Trophoblast cell (in vitro differentiated cells and primary cell): ENCODE measurements at regions not wholly inside any gene's neighbourhood (a gene's known extent, or its start where the extent isn't known, plus 50 kb on each side); places are given as distances from the start of the nearest gene placed in this dataset.
A peak's percentile ranks its signal among the peaks of the same experiment; 100 is the strongest.

Experiments used
- DNase-seq, 2 donors: peaks; one replicate each; pipeline ENCODE4 v3.0.0-alpha.2; 2016
- H2AFZ ChIP-seq: 2 replicates; pipeline ENCODE4 v1.6.1; 2013; ENCODE audit warnings: low read length, moderate library complexity, mild to moderate bottlenecking; ENCODE audit not compliant: insufficient read depth, poor library complexity
- H2AK5ac ChIP-seq: 2 replicates; pipeline ENCODE4 v1.6.1; 2013; ENCODE audit warnings: mild to moderate bottlenecking, low read length
- H2BK120ac ChIP-seq: 2 replicates; pipeline ENCODE4 v1.6.1; 2013; ENCODE audit warnings: low read length, mild to moderate bottlenecking, moderate library complexity; ENCODE audit not compliant: insufficient read depth, poor library complexity
- H2BK12ac ChIP-seq: 2 replicates; pipeline ENCODE4 v1.6.1; 2013; ENCODE audit warnings: mild to moderate bottlenecking, low read length, moderate library complexity
- H2BK5ac ChIP-seq: 2 replicates; pipeline ENCODE4 v1.6.1; 2013; ENCODE audit warnings: low read length, low read depth, moderate library complexity, mild to moderate bottlenecking; ENCODE audit not compliant: poor library complexity
- H3K14ac ChIP-seq: 2 replicates; pipeline ENCODE4 v1.6.1; 2013; ENCODE audit warnings: mild to moderate bottlenecking, low read length
- H3K18ac ChIP-seq: 2 replicates; pipeline ENCODE4 v1.6.1; 2013; ENCODE audit warnings: mild to moderate bottlenecking, low read length
- H3K23ac ChIP-seq: 2 replicates; pipeline ENCODE4 v1.6.1; 2013; ENCODE audit warnings: low read length
- H3K27ac ChIP-seq: 2 replicates; pipeline ENCODE4 v1.5.1; 2013; ENCODE audit warnings: low read depth, mild to moderate bottlenecking, inconsistent platforms, low read length, moderate library complexity
- H3K27me3 ChIP-seq: 2 replicates; pipeline ENCODE4 v1.6.1; 2013; ENCODE audit warnings: inconsistent platforms, mild to moderate bottlenecking, low read length, moderate library complexity; ENCODE audit not compliant: insufficient read depth
- H3K36me3 ChIP-seq, 2 experiments: 1 replicate in 1 of 2; 2 replicates in 1 of 2; pipeline ENCODE4 v1.6.1; 2013; ENCODE audit warnings: low read length in 2 of 2, mild to moderate bottlenecking in 2 of 2, moderate library complexity in 1 of 2; ENCODE audit not compliant: insufficient read depth in 2 of 2, control insufficient read depth in 1 of 2
- H3K4ac ChIP-seq: 2 replicates; pipeline ENCODE4 v1.6.1; 2013; ENCODE audit warnings: low read depth, mild to moderate bottlenecking, low read length, moderate library complexity
- H3K4me1 ChIP-seq, 2 experiments: 1 replicate in 1 of 2; 2 replicates in 1 of 2; pipeline ENCODE4 v1.6.1; 2013; ENCODE audit warnings: low read length in 2 of 2, mild to moderate bottlenecking in 2 of 2, moderate library complexity in 1 of 2; ENCODE audit not compliant: insufficient read depth in 2 of 2, control insufficient read depth in 1 of 2
- H3K4me2 ChIP-seq: 2 replicates; pipeline ENCODE4 v1.6.1; 2013; ENCODE audit warnings: inconsistent platforms, mild to moderate bottlenecking, low read length, moderate library complexity
- H3K4me3 ChIP-seq: 2 replicates; pipeline ENCODE4 v1.5.1; 2013; ENCODE audit warnings: mild to moderate bottlenecking, low read depth, low read length, inconsistent platforms
- H3K79me1 ChIP-seq: one replicate; pipeline ENCODE4 v1.6.1; 2013; ENCODE audit warnings: low read length
- H3K79me2 ChIP-seq: 2 replicates; pipeline ENCODE4 v1.6.1; 2013; ENCODE audit warnings: low read length, mild to moderate bottlenecking; ENCODE audit not compliant: control insufficient read depth, insufficient read depth, poor library complexity
- H3K9ac ChIP-seq: 2 replicates; pipeline ENCODE4 v1.6.1; 2013; ENCODE audit warnings: mild to moderate bottlenecking, low read length
- H3K9me3 ChIP-seq: 2 replicates; pipeline ENCODE4 v1.6.1; 2013; ENCODE audit warnings: low read depth, mild to moderate bottlenecking, control low read depth, inconsistent platforms, low read length; ENCODE audit not compliant: insufficient read depth
- H4K12ac ChIP-seq: 2 replicates; pipeline ENCODE4 v1.6.1; 2013; ENCODE audit warnings: low read depth, mild to moderate bottlenecking, low read length, moderate library complexity
- H4K8ac ChIP-seq: 2 replicates; pipeline ENCODE4 v1.6.1; 2013; ENCODE audit warnings: low read depth, mild to moderate bottlenecking, low read length, moderate library complexity
- H4K91ac ChIP-seq: one replicate; pipeline ENCODE4 v1.6.1; 2013; ENCODE audit warnings: low read depth, mild to moderate bottlenecking, low read length, moderate library complexity
- WGBS: extraction: QIAGEN DNeasy Blood & Tissue Kit; methylation state at CpG from one replicate; pipeline ENCODE4 v1.1.7; 2013; ENCODE audit warnings: missing lambda C conversion rate; ENCODE audit not compliant: insufficient read length, insufficient coverage; ENCODE audit errors: extremely low coverage; 5-methylcytosine and 5-hydroxymethylcytosine counted together

- H3K23ac ChIP-seq, result no peak overlapping the region
- H3K4ac ChIP-seq, result no peak overlapping the region
- H3K4me1 ChIP-seq, result no peaks in the 10 kb centered on the region
- no peak overlapping the region for H2BK12ac ChIP-seq
- H3K4me2 ChIP-seq, result no peak overlapping the region
- H3K79me1 ChIP-seq, result no peaks in the 10 kb centered on the region
- H3K14ac ChIP-seq, result no peak overlapping the region
- no peak overlapping the region for H3K18ac ChIP-seq
- H3K27me3 ChIP-seq, result no peaks in the 10 kb centered on the region
- H3K27ac ChIP-seq, result no peak overlapping the region
- no peak overlapping the region for H2AFZ ChIP-seq
- no peak overlapping the region for H3K4me3 ChIP-seq
- H4K12ac ChIP-seq, result no peak overlapping the region
- no peak overlapping the region for H2BK120ac ChIP-seq
- H4K91ac ChIP-seq, result no peak overlapping the region
- no CpG with 5 or more reads among the region's 4 CpGs for WGBS
- no peak for DNase-seq
- no peaks in the 10 kb centered on the region for H3K9me3 ChIP-seq
- no peaks in the 10 kb centered on the region for H3K79me2 ChIP-seq
- no peaks in the 10 kb centered on the region for H3K36me3 ChIP-seq
- no peak overlapping the region for H3K9ac ChIP-seq
- no peak overlapping the region for H4K8ac ChIP-seq
- no peak overlapping the region for H2BK5ac ChIP-seq
- H2AK5ac ChIP-seq, result no peak overlapping the region
Observed at GRCh38 chr20:12156252-12156651, 238.6 kb downstream of the BTBD3 start.

DNA sequence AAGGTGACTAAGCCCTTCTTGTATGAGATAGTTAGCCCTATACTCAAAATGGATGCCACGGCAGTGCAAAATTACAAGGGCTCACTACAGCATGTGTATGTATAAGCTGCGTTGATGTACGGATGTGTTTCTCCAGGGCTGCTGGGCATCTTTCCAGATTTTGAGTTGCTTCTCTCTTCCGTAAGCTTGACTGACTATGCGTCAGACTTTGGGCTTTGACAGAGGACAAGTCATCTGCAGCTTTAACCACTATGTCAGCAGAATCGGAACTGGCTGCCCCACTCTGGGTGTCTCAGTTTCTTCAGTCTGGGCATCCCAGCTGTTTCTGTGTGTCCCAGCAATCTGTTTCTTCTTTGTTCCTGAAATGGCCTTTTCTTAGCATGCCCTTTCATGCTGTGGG is 241.6 kb downstream of the BTBD3 start:
- WGBS, result no CpG with 5 or more reads among the region's 6 CpGs
- Histone ChIP-seq H3K79me2 (no peaks in the 10 kb centered on the region), H3K4me1 (no peaks in the 10 kb centered on the region), H3K27ac (no peak overlapping the region), H3K4me2 (no peak overlapping the region), H3K9me3 (no peaks in the 10 kb centered on the region), H3K9ac (no peak overlapping the region), H2BK5ac (no peak overlapping the region), H3K4me3 (no peak overlapping the region), H3K23ac (no peak overlapping the region), H2BK12ac (no peak overlapping the region), H3K18ac (no peak overlapping the region), H4K8ac (no peak overlapping the region), H2AFZ (no peak overlapping the region), H3K4ac (no peak overlapping the region), H3K14ac (no peak overlapping the region), H4K12ac (no peak overlapping the region), H2AK5ac (no peak overlapping the region), H2BK120ac (no peak overlapping the region), H3K79me1 (no peaks in the 10 kb centered on the region), H3K27me3 (no peaks in the 10 kb centered on the region), H4K91ac (no peak overlapping the region), H3K36me3 (no peaks in the 10 kb centered on the region)
- DNase-seq, result no peak

- Histone ChIP-seq H3K4ac (no peak overlapping the region), H2AK5ac (no peak overlapping the region), H3K27me3 (no peaks in the 10 kb centered on the region), H3K23ac (no peak overlapping the region), H2AFZ (no peak overlapping the region), H3K4me1 (no peaks in the 10 kb centered on the region), H3K9me3 (no peaks in the 10 kb centered on the region), H2BK12ac (no peak overlapping the region), H2BK5ac (no peak overlapping the region), H4K8ac (no peak overlapping the region), H3K4me3 (no peak overlapping the region), H3K36me3 (no peaks in the 10 kb centered on the region), H3K79me1 (no peaks in the 10 kb centered on the region), H3K4me2 (no peak overlapping the region), H3K79me2 (no peaks in the 10 kb centered on the region), H3K27ac (no peak overlapping the region), H2BK120ac (no peak overlapping the region), H4K12ac (no peak overlapping the region), H3K9ac (no peak overlapping the region), H4K91ac (no peak overlapping the region), H3K18ac (no peak overlapping the region), H3K14ac (no peak overlapping the region)
- DNase-seq, result no peak
- WGBS, result no CpG with 5 or more reads among the region's 2 CpGs
Observed at GRCh38 chr20:12161734-12162133, 244.0 kb downstream of the BTBD3 start.

- H4K91ac ChIP-seq, result no peak overlapping the region
- no peaks in the 10 kb centered on the region for H3K9me3 ChIP-seq
- WGBS, result no CpG with 5 or more reads among the region's 4 CpGs
- peak; percentile 1 to 24 for DNase-seq
- no peak overlapping the region for H3K18ac ChIP-seq
- no peak overlapping the region for H3K9ac ChIP-seq
- no peak overlapping the region for H4K12ac ChIP-seq
- no peak overlapping the region for H3K23ac ChIP-seq
- H2AK5ac ChIP-seq, result no peak overlapping the region
- H3K4me3 ChIP-seq, result no peak overlapping the region
- no peaks in the 10 kb centered on the region for H3K4me1 ChIP-seq
- H3K79me1 ChIP-seq, result no peaks in the 10 kb centered on the region
- no peak overlapping the region for H2BK12ac ChIP-seq
- H2BK120ac ChIP-seq, result no peak overlapping the region
- no peak overlapping the region for H2BK5ac ChIP-seq
- H3K79me2 ChIP-seq, result no peaks in the 10 kb centered on the region
- no peaks in the 10 kb centered on the region for H3K27me3 ChIP-seq
- no peak overlapping the region for H3K4me2 ChIP-seq
- H3K36me3 ChIP-seq, result no peaks in the 10 kb centered on the region
- no peak overlapping the region for H3K14ac ChIP-seq
- no peak overlapping the region for H3K27ac ChIP-seq
- no peak overlapping the region for H4K8ac ChIP-seq
- no peak overlapping the region for H2AFZ ChIP-seq
- no peak overlapping the region for H3K4ac ChIP-seq
Observed at GRCh38 chr20:12166053-12166717, 248.5 kb downstream of the BTBD3 start.
